SK-N-SH treated with all-trans-retinoic acid at 6 μM for 48 hours (cell line): ENCODE measurements at regions not wholly inside any gene's neighbourhood (a gene's known extent, or its start where the extent isn't known, plus 50 kb on each side); places are given as distances from the start of the nearest gene placed in this dataset.

ENCODE experiments used
- CSDC2 ChIP-seq: fragments of 250-450 bp; sonication (Bioruptor Pico); IDR thresholded peaks from 2 replicates; pipeline ENCODE4 v1.5.0; 2020; ENCODE audit warnings: mild to moderate bottlenecking, moderate library complexity
- GLIS3 ChIP-seq: fragments of 250-450 bp; sonication (Bioruptor Pico); IDR thresholded peaks from 2 replicates; pipeline ENCODE4 v1.5.0; 2020; ENCODE audit warnings: mild to moderate bottlenecking, moderate library complexity
- OSR1 ChIP-seq: fragments of 250-450 bp; sonication (Bioruptor Pico); IDR thresholded peaks from 2 replicates; pipeline ENCODE4 v1.8.0; 2022; ENCODE audit warnings: moderate library complexity, mild to moderate bottlenecking, inconsistent platforms
- PATZ1 ChIP-seq: fragments of 250-450 bp; sonication (Bioruptor Pico); IDR thresholded peaks from 2 replicates; pipeline ENCODE4 v1.8.0; 2020; ENCODE audit warnings: mild to moderate bottlenecking, moderate library complexity, borderline replicate concordance
- PPARA ChIP-seq: fragments of 250-450 bp; sonication (Bioruptor Pico); IDR thresholded peaks from 2 replicates; pipeline ENCODE4 v1.5.0; 2020; ENCODE audit warnings: mild to moderate bottlenecking, borderline replicate concordance
- TOX ChIP-seq: fragments of 250-450 bp; sonication (Bioruptor Pico); IDR thresholded peaks from 2 replicates; pipeline ENCODE4 v1.8.0; 2021; ENCODE audit warnings: mild to moderate bottlenecking, moderate library complexity, borderline replicate concordance
- ZC3H10 ChIP-seq: fragments of 250-450 bp; sonication (Bioruptor Pico); IDR thresholded peaks from 2 replicates; pipeline ENCODE4 v1.5.1; 2021; ENCODE audit warnings: mild to moderate bottlenecking, moderate library complexity
- ZFP3 ChIP-seq: fragments of 250-450 bp; sonication (Bioruptor Pico); IDR thresholded peaks from 2 replicates; pipeline ENCODE4 v1.5.0; 2020; ENCODE audit warnings: mild to moderate bottlenecking, moderate library complexity
- ZFP30 ChIP-seq: fragments of 450-650 bp; formaldehyde crosslinking; IDR thresholded peaks from 2 replicates; pipeline ENCODE4 v1.5.0; 2022; ENCODE audit warnings: mild to moderate bottlenecking, moderate library complexity
- ZNF70 ChIP-seq: fragments of 450-650 bp; formaldehyde crosslinking; IDR thresholded peaks from 2 replicates; pipeline ENCODE4 v1.5.0; 2020; ENCODE audit warnings: mild to moderate bottlenecking, moderate library complexity
- ZNF8 ChIP-seq: fragments of 450-650 bp; formaldehyde crosslinking; IDR thresholded peaks from 2 replicates; pipeline ENCODE4 v1.5.0; 2020; ENCODE audit warnings: mild to moderate bottlenecking, moderate library complexity

- TF ChIP-seq ZFP30 (CRISPR knock-in tag) (no peak), OSR1 (no peak), PPARA (CRISPR knock-in tag) (no peak), PATZ1 (CRISPR knock-in tag) (no peak), ZFP3 (CRISPR knock-in tag) (no peak), ZNF8 (CRISPR knock-in tag) (no peak), GLIS3 (no peak), ZNF70 (CRISPR knock-in tag) (no peak), ZC3H10 (CRISPR knock-in tag) (no peak), CSDC2 (no peak), TOX (CRISPR knock-in tag) (no peak)
These were observed 411.6 kb downstream of the NEBL start for GRCh38 chr10:20485554-20485953.
